ENCODE measurements at regions not wholly inside any gene's neighbourhood (a gene's known extent, or its start where the extent isn't known, plus 50 kb on each side); places are given as distances from the start of the nearest gene placed in this dataset.
"Not testable (repeated sequence)": the region's sequence is repeated elsewhere in the genome, so short reads cannot be mapped to it uniquely, and the experiment has no call there.

DNA sequence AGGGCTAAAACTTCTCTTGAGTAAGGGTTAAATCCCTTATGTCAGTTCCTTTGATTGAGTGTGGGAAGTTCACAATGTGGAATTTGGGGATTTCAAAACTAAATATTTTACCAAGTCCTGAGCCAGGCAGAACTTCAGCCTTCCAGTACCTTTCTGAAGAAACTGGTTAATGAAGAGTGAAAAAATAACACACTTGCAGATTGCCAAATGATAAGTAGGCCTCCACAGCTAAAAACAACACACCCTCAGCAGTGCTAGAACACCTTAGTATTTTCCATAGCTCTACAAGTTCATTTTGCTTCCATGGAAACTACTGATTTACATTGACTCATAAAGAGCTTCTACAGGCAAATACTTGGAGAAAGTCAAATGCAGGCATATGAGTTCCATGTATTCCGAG, 326.8 kb downstream of the ZNF674 start:
- DNase-seq = no peak

GRCh38 chrX:46216406-46216805, 328.8 kb downstream of the ZNF674 start:
- no peak for DNase-seq

- DNase-seq = no peak
Observed at GRCh38 chrX:46211079-46211478, 334.1 kb downstream of the ZNF674 start.

DNA sequence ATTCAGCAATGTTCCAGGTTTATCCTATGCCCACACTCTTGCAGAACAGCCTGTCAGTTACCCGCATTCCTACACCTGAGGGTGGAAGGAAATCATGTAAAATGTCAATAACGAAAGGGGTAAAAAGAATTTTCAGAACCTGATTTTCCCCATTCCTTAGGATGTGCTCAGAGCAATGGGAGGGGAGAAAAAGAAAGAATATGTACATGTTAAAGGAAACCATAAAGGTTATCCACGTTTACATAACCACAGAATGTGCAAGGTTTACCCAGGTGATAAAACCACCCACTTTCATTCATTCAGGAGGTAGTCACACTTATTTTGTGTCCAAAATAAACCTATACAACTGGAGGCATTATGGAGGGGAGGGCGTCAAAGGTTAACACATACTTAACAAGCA, 335.5 kb downstream of the ZNF674 start:
- DNase-seq = no peak

- no peak for DNase-seq
Observed at GRCh38 chrX:46209037-46209436, 336.2 kb downstream of the ZNF674 start.

DNA sequence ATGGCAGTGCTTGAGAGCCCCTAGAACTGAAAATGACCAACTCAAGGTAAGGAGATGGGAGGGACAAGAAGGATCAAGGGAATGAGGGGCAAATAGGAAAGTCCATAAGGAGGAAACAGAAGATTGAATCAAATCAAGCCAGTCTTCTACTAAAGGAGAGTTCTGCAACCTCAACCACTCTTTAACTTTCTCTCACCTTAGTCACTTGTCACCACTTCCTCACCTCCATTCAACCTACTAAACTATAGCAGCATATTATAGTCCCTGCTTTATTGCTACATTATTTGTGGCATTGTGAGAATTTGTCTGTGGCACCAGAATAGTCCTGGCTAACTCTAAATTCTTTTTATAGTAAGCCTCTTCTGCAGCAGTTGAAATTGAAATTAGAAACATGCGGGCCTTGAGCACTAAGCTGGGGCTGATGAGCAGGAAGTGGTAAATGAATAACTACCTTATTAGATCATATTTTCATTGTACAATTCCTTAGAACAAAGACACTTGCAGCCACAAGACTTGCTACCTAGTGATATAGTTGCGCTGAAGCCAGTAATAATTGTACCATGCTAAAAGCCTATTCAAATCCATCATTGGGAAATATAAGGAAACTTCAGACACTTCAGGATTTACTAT, 336.9 kb downstream of the ZNF674 start:
- DNase-seq = no peak

DNA sequence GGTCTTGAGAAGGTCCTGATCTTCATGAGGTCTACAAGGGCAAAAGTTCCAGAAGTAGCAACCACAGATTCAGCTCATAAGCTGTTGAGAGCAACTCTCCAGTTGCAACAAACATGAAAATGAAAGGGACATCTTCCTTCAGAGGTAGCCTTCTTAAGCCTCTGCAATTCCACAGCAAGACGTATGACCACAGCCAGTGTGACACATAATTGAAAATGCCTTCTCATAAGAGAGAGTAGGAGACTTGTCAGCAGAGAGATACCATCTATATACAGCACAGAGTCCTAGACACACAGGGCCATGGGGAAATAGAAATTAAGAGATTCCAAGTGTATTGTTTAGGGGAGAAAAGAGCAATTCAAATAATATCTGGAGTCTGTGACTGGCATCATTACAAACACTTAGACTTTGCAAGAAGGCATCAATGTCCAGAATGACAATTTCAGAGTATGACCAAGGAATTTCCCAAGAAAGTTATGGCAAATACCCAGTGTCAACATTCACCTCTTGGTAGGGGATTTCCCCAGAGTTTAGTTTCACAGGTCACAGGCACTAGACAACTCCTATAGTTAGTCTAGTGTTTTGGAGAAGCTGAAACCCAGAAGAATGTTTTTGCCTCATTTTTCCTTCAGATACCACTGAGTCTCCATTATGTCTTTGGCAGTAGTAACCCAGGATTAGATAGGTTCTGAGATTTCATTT, 340.3 kb downstream of the ZNF674 start:
- no peak for DNase-seq

DNA sequence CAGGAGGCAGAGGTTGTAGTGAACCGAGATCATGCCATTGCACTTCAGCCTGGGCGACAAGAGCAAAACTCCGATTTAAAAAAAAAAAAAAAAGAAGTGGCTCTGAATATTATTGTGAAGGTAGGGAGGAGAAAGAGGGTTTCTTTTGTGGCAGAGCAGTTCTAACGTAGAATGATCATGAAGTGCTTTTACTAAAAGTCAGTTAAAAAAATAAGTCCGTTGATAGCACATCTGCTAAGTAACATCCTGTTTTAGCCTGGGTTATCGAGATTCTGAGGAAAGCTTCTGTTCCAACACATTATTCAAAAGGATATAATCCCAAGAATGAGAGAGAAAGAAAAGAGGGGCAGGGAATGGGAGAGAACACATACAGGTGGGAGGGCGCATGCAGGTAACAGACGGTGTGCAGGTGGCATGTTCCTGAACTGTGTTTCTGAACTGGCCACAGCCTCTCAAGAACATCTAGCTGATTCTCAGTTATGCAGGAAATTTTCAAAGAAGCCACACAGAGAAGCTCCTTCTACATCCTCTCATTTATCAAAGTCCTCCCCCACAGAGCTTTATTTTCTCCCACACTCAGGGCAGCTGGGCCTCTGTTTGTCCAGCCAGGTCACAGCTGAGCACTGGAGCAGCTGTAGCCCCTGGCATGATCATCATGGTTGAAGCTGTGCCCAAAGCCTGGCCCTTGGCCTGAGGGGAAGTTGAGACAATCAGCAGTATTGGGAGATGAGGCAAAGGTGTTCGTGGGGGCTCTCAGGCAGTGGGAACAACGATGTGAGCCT, 342.3 kb downstream of the ZNF674 start:
- no peak for DNase-seq

DNA sequence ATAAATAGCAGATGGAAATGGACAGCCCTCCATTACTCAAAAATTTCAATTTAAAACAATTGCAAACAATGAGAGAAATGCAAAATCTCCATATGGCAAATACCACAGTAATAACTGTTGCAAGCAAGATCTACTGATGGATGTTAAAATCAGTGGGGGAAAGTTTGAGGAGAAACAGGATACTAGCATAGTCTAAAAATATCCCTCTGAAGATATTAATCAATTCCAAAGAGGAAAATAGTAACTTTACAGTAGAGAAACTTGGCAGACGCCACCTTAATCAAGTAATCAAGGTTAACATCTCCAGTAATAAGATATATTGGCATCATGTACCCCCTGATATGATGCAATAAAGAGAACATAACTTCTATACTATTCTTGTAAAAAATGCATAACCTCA, 344.8 kb downstream of the ZNF674 start:
- no peak for DNase-seq

DNA sequence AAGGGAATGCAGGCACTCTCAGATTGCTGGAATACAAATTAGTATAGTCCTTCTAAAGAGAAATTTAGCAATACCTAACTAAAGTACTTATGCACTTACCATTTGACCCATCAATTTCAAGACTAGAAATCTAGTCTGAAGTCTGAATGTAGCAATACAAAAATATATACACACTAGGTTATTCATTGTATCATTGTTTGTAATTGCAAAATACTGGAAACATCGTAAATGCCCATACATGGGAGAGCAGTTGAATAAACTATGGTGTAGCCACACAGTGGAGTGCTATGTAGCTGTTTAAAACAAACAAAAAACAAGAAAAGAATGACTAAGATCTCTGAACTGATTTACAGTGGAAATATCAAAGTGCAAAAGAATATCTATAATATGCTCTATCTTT, 346.4 kb downstream of the ZNF674 start:
- DNase-seq = no peak

DNA sequence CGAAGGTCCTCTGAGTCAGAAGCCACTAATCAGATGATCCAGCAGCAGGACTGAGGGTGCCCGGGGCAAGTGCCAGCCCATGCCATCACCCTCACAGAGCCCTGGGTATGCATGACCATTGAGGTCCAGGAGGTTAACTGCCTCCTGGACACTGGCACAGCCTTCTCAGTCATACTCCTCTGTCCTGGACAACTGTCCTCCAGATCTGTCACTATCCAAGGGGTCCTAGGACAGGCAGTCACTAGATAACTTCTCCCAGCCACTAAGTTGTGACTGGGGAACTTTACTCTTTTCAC, 358.5 kb downstream of the ZNF674 start:
- DNase-seq = not testable (repeated sequence)

DNA sequence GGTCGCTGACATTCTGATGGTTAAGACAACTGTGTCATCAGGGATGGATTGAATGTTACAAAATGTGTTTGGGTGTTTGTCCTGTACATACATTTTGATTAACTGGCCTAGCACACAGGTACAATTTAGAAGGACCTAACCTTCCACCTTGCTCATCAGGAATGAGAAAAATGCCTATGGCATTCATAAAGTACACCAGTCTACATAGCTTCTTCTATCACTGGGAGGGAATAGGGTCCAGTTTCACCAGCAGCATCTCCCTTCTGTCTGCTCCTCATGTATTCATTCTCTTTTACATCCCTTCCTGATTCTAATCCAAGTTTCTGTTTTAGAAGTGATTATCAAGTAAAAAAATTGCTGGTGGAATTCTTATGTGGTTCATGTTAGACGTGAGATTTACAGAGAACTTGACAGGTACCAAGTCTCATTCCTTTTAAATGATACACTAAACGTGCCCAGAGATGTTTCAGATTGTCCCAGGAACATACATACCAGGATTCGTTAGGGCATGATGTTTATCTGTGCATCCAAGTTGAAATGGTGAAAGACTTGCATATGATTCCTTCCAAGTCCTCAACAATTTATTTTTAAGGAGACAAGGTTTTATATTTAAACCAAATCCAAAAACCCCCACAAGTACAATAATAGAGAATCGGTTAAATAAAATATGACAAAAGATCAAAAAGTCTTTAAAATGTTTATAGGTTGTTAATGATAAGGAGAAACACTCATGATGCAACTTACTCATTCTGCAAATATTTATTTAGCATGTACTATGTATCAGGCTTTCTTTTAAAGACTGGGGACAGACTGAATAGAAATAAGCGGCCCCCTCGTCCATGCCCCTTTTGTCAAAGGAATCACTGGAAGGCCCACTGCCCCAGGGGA, 359.1 kb downstream of the ZNF674 start:
- DNase-seq = no peak

DNA sequence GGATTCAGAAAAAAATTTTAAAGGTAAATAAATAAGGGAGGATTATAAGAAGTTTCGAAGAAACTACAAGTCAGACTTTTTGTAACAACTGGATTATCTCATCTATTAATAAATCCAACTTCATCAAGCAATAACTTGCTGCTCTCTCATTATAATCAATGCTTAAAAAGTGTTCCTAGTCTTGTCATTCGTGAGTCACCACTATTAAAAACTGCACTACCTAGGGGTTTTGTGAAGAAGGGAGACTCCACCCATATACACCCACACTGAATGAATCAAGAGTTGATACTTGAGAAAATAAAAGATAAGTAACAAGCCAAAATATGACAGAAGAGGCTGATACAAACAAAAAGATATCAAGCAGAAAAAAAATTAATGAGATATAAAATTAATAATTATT, 360.5 kb downstream of the ZNF674 start:
- DNase-seq = no peak

GRCh38 chrX:46180258-46180687, 364.9 kb downstream of the ZNF674 start:
- no peak for DNase-seq

GRCh38 chrX:46179748-46180147, 365.5 kb downstream of the ZNF674 start:
- no peak for DNase-seq

- DNase-seq = no peak
Observed at GRCh38 chrX:46178763-46179162, 366.5 kb downstream of the ZNF674 start.

GRCh38 chrX:46173159-46173558, 372.1 kb downstream of the ZNF674 start:
- DNase-seq = no peak

- DNase-seq = not testable (repeated sequence)
Observed at GRCh38 chrX:46171457-46171856, 373.8 kb downstream of the ZNF674 start.

- DNase-seq = no peak
Observed at GRCh38 chrX:46169808-46170207, 375.4 kb downstream of the ZNF674 start.

DNA sequence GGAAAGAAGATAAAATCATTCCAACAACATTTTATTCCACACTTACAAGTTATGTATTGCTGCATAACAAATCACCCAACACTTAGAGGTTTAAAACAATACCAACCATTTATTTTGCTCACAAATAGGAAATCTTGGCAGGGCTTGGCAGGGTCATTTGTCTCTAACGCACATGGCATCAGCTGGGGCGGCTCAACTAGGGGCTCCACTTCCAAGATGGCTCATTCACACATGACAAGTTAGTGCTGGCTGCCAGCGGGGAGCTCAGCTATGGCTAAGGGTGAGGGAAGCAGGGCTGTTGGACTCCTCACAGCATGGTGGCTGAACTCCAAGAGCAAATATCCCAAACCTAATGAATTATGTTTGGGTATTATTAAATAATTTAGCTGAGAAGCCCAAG, 377.0 kb downstream of the ZNF674 start:
- no peak for DNase-seq

DNA sequence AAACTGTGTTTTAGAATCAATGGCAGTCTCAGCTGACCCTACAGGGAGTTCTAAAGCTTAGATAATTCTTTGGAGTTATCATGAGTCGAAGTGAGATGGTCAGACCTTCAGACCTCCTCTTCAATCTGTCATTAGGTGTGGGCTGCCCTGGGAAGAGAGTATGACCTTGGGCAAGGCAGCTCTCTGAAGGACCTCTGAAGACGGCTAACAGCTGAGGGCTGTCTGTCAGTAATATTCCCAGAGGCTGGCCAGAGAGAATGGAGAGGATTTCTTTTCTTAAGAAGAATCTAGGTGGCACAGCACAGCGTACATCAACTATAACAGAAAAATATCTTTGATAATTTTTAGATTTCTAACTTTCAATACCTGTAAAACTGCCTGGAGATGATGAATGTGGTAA, 379.4 kb downstream of the ZNF674 start:
- no peak for DNase-seq

DNA sequence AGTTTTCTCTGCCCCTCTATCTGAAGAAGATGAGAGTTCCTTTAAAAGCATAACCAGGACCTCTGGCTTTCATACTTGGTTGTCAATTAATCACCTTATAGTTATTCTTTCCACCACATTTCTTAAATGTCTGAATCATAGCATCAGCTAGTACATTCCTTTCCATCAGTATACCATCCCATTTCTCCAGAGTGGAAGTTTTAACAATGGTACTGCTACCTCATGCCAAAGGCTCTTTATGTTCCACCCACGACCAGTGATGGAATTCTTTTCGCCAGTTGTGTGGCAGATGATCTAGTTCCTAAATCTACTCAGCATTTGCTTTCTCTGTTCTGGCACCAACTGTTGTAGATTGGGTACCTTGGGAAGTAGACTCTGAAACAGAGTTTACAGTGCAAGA, 379.8 kb downstream of the ZNF674 start:
- DNase-seq = no peak

DNA sequence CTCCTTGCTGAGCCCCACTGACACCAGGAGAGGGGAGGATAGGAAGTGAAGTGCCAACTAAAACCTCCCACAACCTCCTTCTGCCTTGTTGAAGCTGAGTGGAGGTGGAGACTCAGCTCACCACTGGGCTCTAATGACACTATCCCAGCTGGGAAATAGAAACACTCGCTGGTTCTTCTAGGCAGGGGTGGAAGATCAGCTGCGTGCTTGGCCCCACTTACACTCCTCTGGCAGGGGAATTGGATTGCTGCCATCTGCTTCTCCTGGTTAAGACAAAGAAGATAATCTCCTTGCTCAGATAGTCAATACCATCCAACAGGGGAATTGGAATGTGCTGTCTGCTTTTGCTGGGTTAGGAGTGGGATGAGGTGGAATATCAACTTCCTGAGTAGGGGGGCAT, 392.5 kb downstream of the ZNF674 start:
- DNase-seq = no peak
